Ovary (tissue), 1 donor: ENCODE measurements at regions not wholly inside any gene's neighbourhood (a gene's known extent, or its start where the extent isn't known, plus 50 kb on each side); places are given as distances from the start of the nearest gene placed in this dataset.

Experiments used
- EP300 ChIP-seq: sonication (generic); formaldehyde crosslinking; IDR thresholded peaks from one replicate; pipeline ENCODE4 v1.6.1; 2017; ENCODE audit warnings: antibody characterized with exemption
- POLR2A ChIP-seq: fragments of 450-650 bp; IDR thresholded peaks from one replicate; pipeline ENCODE4 v1.6.1; 2017; ENCODE audit warnings: antibody characterized with exemption, mild to moderate bottlenecking, moderate library complexity

DNA sequence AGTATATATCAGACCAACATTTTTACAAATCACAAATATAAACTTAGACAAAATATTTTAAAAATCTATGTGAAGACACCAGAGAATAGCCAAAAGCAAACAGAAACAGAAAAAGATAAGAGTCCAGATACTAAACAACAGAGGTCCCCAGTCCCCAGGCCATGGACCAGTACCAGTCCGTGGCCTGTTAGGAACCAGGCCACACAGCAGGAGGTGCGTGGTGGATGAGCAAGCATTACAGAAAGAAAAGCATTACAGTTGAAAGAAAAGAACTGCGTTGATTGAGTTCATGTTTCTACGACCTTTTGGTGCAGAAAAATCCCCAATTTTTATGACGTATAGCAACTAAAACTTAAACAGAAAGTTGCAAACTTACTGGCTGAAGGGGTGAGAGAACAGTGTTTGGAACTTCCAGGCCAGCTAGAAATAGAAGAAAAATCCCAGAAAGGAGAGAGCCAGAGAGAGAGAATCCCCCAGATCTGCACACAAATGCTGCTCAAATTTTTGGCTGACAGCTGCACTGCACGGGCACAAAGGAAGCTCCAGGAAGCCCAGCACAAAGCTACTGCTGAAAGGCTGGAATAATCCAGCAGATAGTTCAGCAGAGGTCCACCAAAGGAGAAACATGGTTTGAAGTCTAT is 159.6 kb upstream of the C14orf180 start:
- TF ChIP-seq EP300: no peak
- no peak for TF ChIP-seq POLR2A
